NCI-H1092 (cell line): ENCODE measurements at regions not wholly inside any gene's neighbourhood (a gene's known extent, or its start where the extent isn't known, plus 50 kb on each side); places are given as distances from the start of the nearest gene placed in this dataset.
"Not testable (repeated sequence)": the region's sequence is repeated elsewhere in the genome, so short reads cannot be mapped to it uniquely, and the experiment has no call there.

Source experiments
- DNase-seq: peaks from one replicate; lab custom pipeline; 2025; lab: John Stamatoyannopoulos, UW

GRCh38 chr6:100226811-100227210 is 232.8 kb upstream of the MCHR2 start:
- no peak for DNase-seq

GRCh38 chr6:100223952-100224351 is 229.9 kb upstream of the MCHR2 start:
- DNase-seq = not testable (repeated sequence)

- no peak for DNase-seq
These were observed 226.5 kb upstream of the MCHR2 start for GRCh38 chr6:100220543-100220942.

- DNase-seq = no peak
These were observed 223.4 kb upstream of the MCHR2 start for GRCh38 chr6:100217225-100218012.

GRCh38 chr6:100216760-100217159 is 222.7 kb upstream of the MCHR2 start:
- DNase-seq = no peak

GRCh38 chr6:100212131-100212530 is 218.1 kb upstream of the MCHR2 start:
- no peak for DNase-seq

GRCh38 chr6:100210137-100211117 is 216.4 kb upstream of the MCHR2 start:
- no peak for DNase-seq

GRCh38 chr6:100209323-100210136 is 215.5 kb upstream of the MCHR2 start:
- no peak for DNase-seq

GRCh38 chr6:100203400-100203799 is 209.4 kb upstream of the MCHR2 start:
- no peak for DNase-seq

- DNase-seq = no peak
These were observed 208.6 kb upstream of the MCHR2 start for GRCh38 chr6:100202417-100203194.

GRCh38 chr6:100196214-100196982 is 202.4 kb upstream of the MCHR2 start:
- DNase-seq = not testable (repeated sequence)

- DNase-seq = not testable (repeated sequence)
These were observed 201.2 kb upstream of the MCHR2 start for GRCh38 chr6:100195244-100195643.

- no peak for DNase-seq
These were observed 200.5 kb upstream of the MCHR2 start for GRCh38 chr6:100194535-100194934.

- DNase-seq = no peak
These were observed 194.7 kb upstream of the MCHR2 start for GRCh38 chr6:100188754-100189153.

- no peak for DNase-seq
These were observed 192.5 kb upstream of the MCHR2 start for GRCh38 chr6:100186552-100186951.

- no peak for DNase-seq
These were observed 191.6 kb upstream of the MCHR2 start for GRCh38 chr6:100185615-100186014.

- no peak for DNase-seq
These were observed 190.4 kb upstream of the MCHR2 start for GRCh38 chr6:100184473-100184872.

- no peak for DNase-seq
These were observed 188.3 kb upstream of the MCHR2 start for GRCh38 chr6:100182313-100182712.

GRCh38 chr6:100181309-100181708 is 187.3 kb upstream of the MCHR2 start:
- DNase-seq = no peak

- no peak for DNase-seq
These were observed 185.6 kb upstream of the MCHR2 start for GRCh38 chr6:100179576-100179975.
